GM13977 (cell line): ENCODE measurements at regions not wholly inside any gene's neighbourhood (a gene's known extent, or its start where the extent isn't known, plus 50 kb on each side); places are given as distances from the start of the nearest gene placed in this dataset.
A peak's percentile ranks its signal among the peaks of the same experiment; 100 is the strongest.

Experiments used
- DNase-seq: peaks from one replicate; pipeline ENCODE4 v3.0.0; 2012; ENCODE audit warnings: low spot score
- in situ Hi-C: fragments of 300-500 bp; cut with MboI; formaldehyde crosslinking; loops from one replicate; pipeline ENCODE4 v1.12.0; 2022; ENCODE audit warnings: low sequenced_read_pairs, low pct_unique_long_range_greater_than_20kb, mixed read lengths, inconsistent platforms; ENCODE audit not compliant: unreplicated experiment
- TF ChIP-seq, protein P1 (sequence below): IDR thresholded peaks from 2 replicates; pipeline ENCODE4 v1.5.1; 2012; ENCODE audit warnings: mild to moderate bottlenecking, control low read depth; ENCODE audit not compliant: insufficient read depth; ENCODE audit errors: extremely low read depth, missing control alignments

- in situ Hi-C loops = no loop called here
- no peak for DNase-seq
- TF ChIP-seq, protein P1, sequence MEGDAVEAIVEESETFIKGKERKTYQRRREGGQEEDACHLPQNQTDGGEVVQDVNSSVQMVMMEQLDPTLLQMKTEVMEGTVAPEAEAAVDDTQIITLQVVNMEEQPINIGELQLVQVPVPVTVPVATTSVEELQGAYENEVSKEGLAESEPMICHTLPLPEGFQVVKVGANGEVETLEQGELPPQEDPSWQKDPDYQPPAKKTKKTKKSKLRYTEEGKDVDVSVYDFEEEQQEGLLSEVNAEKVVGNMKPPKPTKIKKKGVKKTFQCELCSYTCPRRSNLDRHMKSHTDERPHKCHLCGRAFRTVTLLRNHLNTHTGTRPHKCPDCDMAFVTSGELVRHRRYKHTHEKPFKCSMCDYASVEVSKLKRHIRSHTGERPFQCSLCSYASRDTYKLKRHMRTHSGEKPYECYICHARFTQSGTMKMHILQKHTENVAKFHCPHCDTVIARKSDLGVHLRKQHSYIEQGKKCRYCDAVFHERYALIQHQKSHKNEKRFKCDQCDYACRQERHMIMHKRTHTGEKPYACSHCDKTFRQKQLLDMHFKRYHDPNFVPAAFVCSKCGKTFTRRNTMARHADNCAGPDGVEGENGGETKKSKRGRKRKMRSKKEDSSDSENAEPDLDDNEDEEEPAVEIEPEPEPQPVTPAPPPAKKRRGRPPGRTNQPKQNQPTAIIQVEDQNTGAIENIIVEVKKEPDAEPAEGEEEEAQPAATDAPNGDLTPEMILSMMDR = no peak
Measured at GRCh38 chr11:120028897-120029258, 109.0 kb downstream of the TRIM29 start.

DNA sequence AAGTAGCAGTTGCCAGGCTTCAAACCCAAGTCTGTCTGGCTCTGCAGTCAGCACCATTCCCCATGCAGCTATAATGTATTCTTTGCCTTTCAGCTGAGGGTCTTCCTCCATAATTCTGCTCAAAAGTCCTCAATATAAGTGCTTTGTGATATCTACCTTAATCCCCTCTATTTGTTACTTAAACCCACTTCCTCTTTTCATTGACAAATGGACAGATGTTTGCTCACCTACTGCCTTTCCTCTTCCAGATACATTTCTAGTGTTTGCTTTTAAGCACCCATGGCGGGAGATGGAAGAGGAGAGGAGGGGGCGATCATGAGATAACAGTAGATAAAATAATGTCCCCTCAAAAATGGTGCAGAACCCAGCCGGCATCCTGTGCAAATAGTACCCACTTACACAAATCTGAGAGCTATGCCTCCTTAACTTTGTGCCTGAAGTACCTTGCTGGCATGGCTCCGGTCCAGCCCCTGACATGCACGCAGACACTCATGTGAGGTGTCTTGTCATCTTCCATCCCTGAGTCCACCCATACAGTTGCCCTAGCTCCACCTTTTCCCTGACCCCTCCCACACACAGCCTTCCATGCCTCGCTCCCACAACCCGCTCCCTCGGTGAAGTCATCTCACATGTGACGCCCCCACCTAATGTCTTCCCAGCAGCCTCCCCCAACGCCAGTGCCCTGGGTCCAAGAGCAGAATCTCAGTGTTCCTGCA lies 109.6 kb downstream of the TRIM29 start:
- peak; percentile 10 for DNase-seq
- TF ChIP-seq, protein P1 = no peak
- in situ Hi-C loops = no loop called here

- in situ Hi-C loops = no loop called here
- TF ChIP-seq, protein P1 = no peak
- DNase-seq = peak; percentile 6
Measured at GRCh38 chr11:120027546-120028180, 110.2 kb downstream of the TRIM29 start.

- DNase-seq = no peak
- TF ChIP-seq, protein P1 = no peak
- in situ Hi-C loops = no loop called here
Measured at GRCh38 chr11:120025606-120026335, 112.1 kb downstream of the TRIM29 start.

GRCh38 chr11:120024586-120024985 lies 113.3 kb downstream of the TRIM29 start:
- TF ChIP-seq, protein P1 = no peak
- DNase-seq = no peak
- in situ Hi-C loops = no loop called here

DNA sequence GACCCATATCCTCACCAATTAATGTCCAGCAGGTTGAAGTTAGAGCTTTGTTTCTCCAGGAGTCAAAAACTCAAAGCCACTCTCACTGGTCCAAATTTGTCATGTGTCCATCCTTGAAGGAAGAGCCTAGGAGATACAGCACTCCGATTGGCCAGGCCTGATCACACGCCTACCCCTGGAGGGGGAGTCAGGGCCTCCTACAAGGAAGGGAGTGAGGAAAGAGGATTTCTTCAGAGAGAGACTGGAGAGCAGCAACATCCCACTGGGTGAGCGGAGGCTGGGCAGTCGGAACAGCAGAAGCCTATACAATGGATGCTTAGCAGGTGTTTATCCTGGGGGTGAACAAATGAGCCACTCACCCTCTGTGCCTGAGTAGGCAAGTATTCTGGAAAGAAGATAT lies 113.9 kb downstream of the TRIM29 start:
- DNase-seq = no peak
- in situ Hi-C loops = no loop called here
- TF ChIP-seq, protein P1 = no peak
